Fibroblast of upper back skin (primary cell): ENCODE measurements at regions not wholly inside any gene's neighbourhood (a gene's known extent, or its start where the extent isn't known, plus 50 kb on each side); places are given as distances from the start of the nearest gene placed in this dataset.
A peak's percentile ranks its signal among the peaks of the same experiment; 100 is the strongest.
"Not testable (repeated sequence)": the region's sequence is repeated elsewhere in the genome, so short reads cannot be mapped to it uniquely, and the experiment has no call there.

Experiments used
- DNase-seq: peaks from one replicate; pipeline ENCODE4 v3.0.0-alpha.2; 2013

GRCh38 chr6:144633886-144634285, 348.8 kb downstream of the UTRN start:
- DNase-seq: no peak

DNA sequence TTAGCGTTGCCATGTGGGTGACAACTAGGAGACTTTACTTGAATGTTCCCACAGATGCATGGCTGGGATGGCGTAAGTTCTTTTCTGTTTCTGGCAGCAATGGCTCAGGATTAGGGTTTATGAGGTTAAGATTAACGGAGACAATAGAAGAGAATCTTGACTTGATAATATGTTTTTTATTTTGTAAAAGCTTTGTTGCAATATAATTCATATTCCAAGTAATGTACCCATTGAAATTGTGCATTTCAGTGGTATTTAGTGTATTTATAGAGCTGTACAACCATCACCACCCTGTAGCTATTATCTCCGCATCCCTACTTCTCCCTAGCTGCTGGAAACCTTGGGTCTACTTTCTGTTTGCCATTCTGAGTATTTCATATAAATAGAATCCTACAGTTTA, 349.2 kb downstream of the UTRN start:
- DNase-seq: no peak

- DNase-seq: no peak
Observed at GRCh38 chr6:144635051-144635450, 349.9 kb downstream of the UTRN start.

- not testable (repeated sequence) for DNase-seq
Observed at GRCh38 chr6:144636025-144636424, 350.9 kb downstream of the UTRN start.

GRCh38 chr6:144637541-144637940, 352.4 kb downstream of the UTRN start:
- DNase-seq: no peak

GRCh38 chr6:144639654-144640053, 354.5 kb downstream of the UTRN start:
- no peak for DNase-seq

GRCh38 chr6:144641286-144641685, 356.2 kb downstream of the UTRN start:
- DNase-seq: no peak

GRCh38 chr6:144644776-144645175, 359.6 kb downstream of the UTRN start:
- DNase-seq: no peak

DNA sequence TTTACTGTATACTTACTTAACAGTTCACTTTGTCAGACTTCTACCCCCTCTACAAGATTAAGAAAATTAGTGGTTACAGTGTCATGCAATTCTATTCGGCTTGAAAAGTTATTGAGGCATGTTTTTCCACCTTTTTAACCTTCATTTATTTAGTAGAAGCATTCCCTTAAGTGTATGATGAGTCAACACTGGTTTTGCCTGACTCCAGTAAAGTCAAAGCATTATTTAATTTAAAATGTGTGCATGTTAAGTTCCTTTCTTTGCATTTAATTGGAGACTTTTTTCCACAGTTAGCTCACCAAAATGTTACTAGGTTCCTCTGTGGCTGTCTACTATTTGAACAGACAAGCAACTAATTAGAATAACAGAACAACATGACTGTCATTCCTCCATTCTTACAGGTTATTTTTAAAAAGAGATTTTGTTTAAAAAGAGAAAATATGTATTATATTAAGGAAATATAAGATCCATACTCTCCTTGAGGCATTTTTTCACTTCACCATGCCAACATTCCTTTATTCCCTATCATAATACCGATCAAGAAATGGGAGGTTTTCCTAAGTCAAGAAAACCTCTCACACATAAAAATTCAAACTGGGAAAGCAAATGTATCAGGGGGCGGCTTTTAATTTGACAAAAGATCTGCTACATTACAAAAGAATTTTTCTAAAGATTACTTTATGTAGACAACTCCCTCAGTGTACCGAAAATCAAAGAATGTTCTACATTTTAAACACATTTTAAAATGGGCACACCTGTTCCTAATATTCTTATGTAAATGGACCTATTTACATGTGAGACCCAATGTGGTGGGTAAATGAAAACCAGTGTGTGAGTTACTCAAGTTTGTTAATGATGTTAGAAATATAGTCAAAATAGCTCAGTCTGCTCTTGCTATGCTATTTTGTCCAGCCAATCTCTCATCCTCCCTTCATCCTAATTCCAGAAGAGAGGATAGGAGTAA, 361.2 kb downstream of the UTRN start:
- peak; percentile 32 for DNase-seq

DNA sequence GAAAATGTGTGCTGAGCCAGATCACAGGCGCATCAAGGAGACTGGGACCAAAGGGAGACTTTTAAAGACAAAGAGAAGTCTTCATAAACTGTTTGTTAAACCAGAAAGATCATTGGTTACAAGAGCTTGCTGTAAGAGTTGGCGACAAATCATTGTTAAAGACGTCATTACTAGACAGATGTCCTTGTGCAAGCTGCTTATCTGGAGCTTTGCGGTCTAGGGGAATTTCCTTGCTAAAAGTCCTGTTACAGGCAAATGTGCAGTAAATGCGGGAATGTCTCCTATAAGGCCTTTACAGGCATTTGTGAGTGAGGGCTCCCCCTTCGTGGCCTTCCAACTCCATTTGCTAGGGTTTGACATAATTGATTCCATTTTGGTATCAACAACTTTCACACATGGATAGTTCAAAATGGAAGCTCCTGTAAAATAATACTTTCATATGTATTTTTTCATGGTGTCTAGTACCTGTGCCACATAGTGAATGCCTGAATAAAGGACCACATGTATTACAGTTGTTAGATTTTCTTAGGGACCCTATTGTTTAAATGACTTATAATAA, 362.4 kb downstream of the UTRN start:
- no peak for DNase-seq

DNA sequence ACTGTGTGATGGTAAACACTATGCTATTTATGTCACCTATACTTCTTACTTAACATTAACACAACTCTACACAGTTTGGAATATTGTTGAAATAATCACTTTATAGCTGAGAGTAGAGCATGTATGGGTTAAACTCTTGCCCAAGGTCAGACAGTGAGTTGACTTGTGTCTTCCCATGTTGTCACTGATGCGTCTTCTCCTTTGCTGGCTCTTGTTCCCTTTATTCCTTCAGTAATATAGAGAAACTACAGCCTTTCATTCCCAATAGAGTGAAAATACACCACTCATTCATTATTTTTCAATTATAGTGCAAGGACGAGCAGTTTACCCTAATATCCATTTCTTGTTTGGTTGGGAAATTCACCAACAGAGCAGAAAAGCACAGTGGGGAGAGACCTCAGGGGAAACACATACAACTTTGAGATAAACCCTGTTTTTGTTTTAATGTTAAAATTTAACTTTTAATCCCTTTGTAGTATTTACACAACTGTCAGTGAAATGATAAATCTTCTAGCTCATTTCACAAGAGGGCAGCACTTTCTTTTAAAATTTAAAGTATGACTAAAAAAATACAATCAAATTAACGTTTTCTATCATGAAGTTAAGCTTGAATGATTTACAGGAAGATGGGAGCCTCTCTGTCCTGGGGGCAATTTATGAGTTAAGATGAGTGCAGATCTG, 363.0 kb downstream of the UTRN start:
- no peak for DNase-seq

GRCh38 chr6:144649085-144649484, 363.9 kb downstream of the UTRN start:
- DNase-seq: no peak

- DNase-seq: no peak
Observed at GRCh38 chr6:144651234-144651633, 366.1 kb downstream of the UTRN start.

- no peak for DNase-seq
Observed at GRCh38 chr6:144652292-144652891, 367.3 kb downstream of the UTRN start.

- DNase-seq: no peak
Observed at GRCh38 chr6:144653885-144654505, 368.9 kb downstream of the UTRN start.

DNA sequence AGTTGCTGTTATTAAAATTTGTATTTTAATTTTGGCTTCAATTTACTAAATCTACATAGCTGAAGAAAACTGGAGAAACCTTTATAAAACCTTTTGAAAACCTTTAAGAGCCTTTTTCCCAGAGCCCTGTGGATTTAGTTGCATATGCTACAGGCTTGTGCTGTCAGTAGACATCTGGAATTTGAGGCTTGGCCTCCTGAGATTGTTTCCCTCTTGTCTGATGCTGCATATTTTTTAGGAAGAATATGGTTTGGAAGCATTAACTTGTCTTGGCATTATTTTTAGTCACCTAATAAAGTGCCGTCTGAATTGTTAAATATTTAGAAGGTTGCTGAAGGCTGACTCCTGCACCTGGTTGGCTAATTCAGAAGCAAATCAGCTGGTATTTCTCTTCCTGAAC, 369.4 kb downstream of the UTRN start:
- peak; percentile 20 for DNase-seq

DNA sequence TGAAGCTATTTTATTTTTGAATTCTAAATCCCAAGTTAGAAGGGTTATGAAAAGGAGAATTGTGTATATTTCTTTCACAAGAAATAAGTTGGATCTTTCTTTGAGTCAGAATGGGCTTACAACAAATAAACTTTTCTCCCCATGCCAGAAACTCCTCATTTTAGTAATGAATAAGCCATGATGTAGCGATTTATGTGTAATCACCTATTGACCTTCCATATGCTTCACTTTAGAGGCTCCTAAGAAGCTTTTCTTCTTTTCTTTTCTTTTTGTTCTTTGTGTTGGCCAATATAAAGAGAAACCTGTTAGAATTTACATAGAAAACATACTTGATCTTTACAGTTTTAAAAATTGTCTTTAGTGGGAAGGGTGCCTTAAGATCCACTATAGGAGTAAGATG, 370.2 kb downstream of the UTRN start:
- no peak for DNase-seq

GRCh38 chr6:144657691-144658090, 372.6 kb downstream of the UTRN start:
- peak; percentile 61 for DNase-seq

- DNase-seq: peak; percentile 42
Observed at GRCh38 chr6:144659202-144660182, 374.4 kb downstream of the UTRN start.

- no peak for DNase-seq
Observed at GRCh38 chr6:144660561-144661115, 375.5 kb downstream of the UTRN start.

GRCh38 chr6:144661116-144661806, 376.1 kb downstream of the UTRN start:
- DNase-seq: peak; percentile 65
